ENCODE measurements at regions not wholly inside any gene's neighbourhood (a gene's known extent, or its start where the extent isn't known, plus 50 kb on each side); places are given as distances from the start of the nearest gene placed in this dataset.

GRCh38 chr6:167530951-167531350, 206.1 kb downstream of the TTLL2 start:
- TF ChIP-seq ZNF565 (CRISPR knock-in tag; conservative IDR thresholded peaks at IDR 0.05; ENCODE audit: low read depth) (no peak), ZFP3 (CRISPR knock-in tag; IDR thresholded peaks at IDR 0.05) (no peak), OSR1 (CRISPR knock-in tag; IDR thresholded peaks at IDR 0.05) (no peak), ZNF8 (CRISPR knock-in tag; IDR thresholded peaks at IDR 0.05) (no peak), ARNTL (CRISPR knock-in tag; IDR thresholded peaks at IDR 0.05; ENCODE audit: borderline replicate concordance, low read depth) (no peak), RARB (CRISPR knock-in tag; IDR thresholded peaks at IDR 0.05) (no peak), PATZ1 (CRISPR knock-in tag; IDR thresholded peaks at IDR 0.05; ENCODE audit: borderline replicate concordance) (no peak), CREB5 (CRISPR knock-in tag; IDR thresholded peaks at IDR 0.05; ENCODE audit: low read depth) (no peak)

All from SK-N-SH treated with all-trans-retinoic acid at 6 μM for 48 hours (cell line).